ENCODE measurements at regions not wholly inside any gene's neighbourhood (a gene's known extent, or its start where the extent isn't known, plus 50 kb on each side); places are given as distances from the start of the nearest gene placed in this dataset.

GRCh38 chr12:78559886-78560285 is 304.7 kb upstream of the SYT1 start:
- no peak overlapping the region for H3K27ac ChIP-seq
- no peak for TF ChIP-seq CTCF (IDR thresholded peaks at IDR 0.05)

GRCh38 chr12:78560633-78561032 is 303.9 kb upstream of the SYT1 start:
- Histone ChIP-seq H3K4me2 (ENCODE audit: low read length) (no peak overlapping the region), H3K9me3 (ENCODE audit: control insufficient read depth, low read length) (no peaks in the 10 kb centered on the region), H3K9ac (no peak overlapping the region), H3K4me3 (ENCODE audit: low read depth, low read length) (no peak overlapping the region), H2AFZ (no peak overlapping the region), H3K27me3 (ENCODE audit: control insufficient read depth, insufficient read depth, low read length) (no peaks in the 10 kb centered on the region), H3K79me2 (no peaks in the 10 kb centered on the region), H3K27ac (no peak overlapping the region), H3K4me1 (no peaks in the 10 kb centered on the region), H3K36me3 (ENCODE audit: control insufficient read depth, insufficient read depth, low read length) (no peaks in the 10 kb centered on the region)
- TF ChIP-seq CTCF (IDR thresholded peaks at IDR 0.05), result no peak

More at GRCh38 chr12:78559886-78560285, 304.7 kb upstream of the SYT1 start:
- Histone ChIP-seq H3K9ac (no peak overlapping the region), H3K4me3 (ENCODE audit: low read depth, low read length) (no peak overlapping the region), H3K9me3 (ENCODE audit: control insufficient read depth, low read length) (no peaks in the 10 kb centered on the region), H3K4me2 (ENCODE audit: low read length) (no peak overlapping the region), H3K79me2 (no peaks in the 10 kb centered on the region), H2AFZ (no peak overlapping the region), H3K4me1 (no peaks in the 10 kb centered on the region), H3K27me3 (ENCODE audit: control insufficient read depth, insufficient read depth, low read length) (no peaks in the 10 kb centered on the region), H3K36me3 (ENCODE audit: control insufficient read depth, insufficient read depth, low read length) (no peaks in the 10 kb centered on the region)

- no peaks in the 10 kb centered on the region for H3K27me3 ChIP-seq (ENCODE audit: control insufficient read depth, insufficient read depth, low read length)
- H3K36me3 ChIP-seq (ENCODE audit: control insufficient read depth, insufficient read depth, low read length), result no peaks in the 10 kb centered on the region
- H3K4me2 ChIP-seq (ENCODE audit: low read length), result no peak overlapping the region
- H2AFZ ChIP-seq, result no peak overlapping the region
- no peaks in the 10 kb centered on the region for H3K4me1 ChIP-seq
- H3K9me3 ChIP-seq (ENCODE audit: control insufficient read depth, low read length), result no peaks in the 10 kb centered on the region
- no peaks in the 10 kb centered on the region for H3K79me2 ChIP-seq
- no peak overlapping the region for H3K9ac ChIP-seq
- H3K27ac ChIP-seq, result no peak overlapping the region
- H3K4me3 ChIP-seq (ENCODE audit: low read depth, low read length), result no peak overlapping the region
- TF ChIP-seq CTCF (IDR thresholded peaks at IDR 0.05), result no peak
Measured at GRCh38 chr12:78562368-78563205, 302.0 kb upstream of the SYT1 start.

- Histone ChIP-seq H3K79me2 (no peaks in the 10 kb centered on the region), H3K4me1 (no peaks in the 10 kb centered on the region), H3K36me3 (ENCODE audit: control insufficient read depth, insufficient read depth, low read length) (no peaks in the 10 kb centered on the region), H3K27me3 (ENCODE audit: control insufficient read depth, insufficient read depth, low read length) (no peaks in the 10 kb centered on the region), H3K9me3 (ENCODE audit: control insufficient read depth, low read length) (no peaks in the 10 kb centered on the region), H3K27ac (no peak overlapping the region), H3K4me3 (ENCODE audit: low read depth, low read length) (no peak overlapping the region), H3K9ac (no peak overlapping the region), H3K4me2 (ENCODE audit: low read length) (no peak overlapping the region), H2AFZ (no peak overlapping the region)
- no peak for TF ChIP-seq CTCF (IDR thresholded peaks at IDR 0.05)
Measured at GRCh38 chr12:78563826-78564225, 300.7 kb upstream of the SYT1 start.

- Histone ChIP-seq H3K4me3 (ENCODE audit: low read depth, low read length) (no peak overlapping the region), H3K27me3 (ENCODE audit: control insufficient read depth, insufficient read depth, low read length) (no peaks in the 10 kb centered on the region), H3K27ac (no peak overlapping the region), H3K4me2 (ENCODE audit: low read length) (no peak overlapping the region), H2AFZ (no peak overlapping the region), H3K79me2 (no peaks in the 10 kb centered on the region), H3K36me3 (ENCODE audit: control insufficient read depth, insufficient read depth, low read length) (no peaks in the 10 kb centered on the region), H3K9me3 (ENCODE audit: control insufficient read depth, low read length) (no peaks in the 10 kb centered on the region), H3K4me1 (no peaks in the 10 kb centered on the region), H3K9ac (no peak overlapping the region)
- no peak for TF ChIP-seq CTCF (IDR thresholded peaks at IDR 0.05)
Measured at GRCh38 chr12:78566456-78566855, 298.1 kb upstream of the SYT1 start.

All from parathyroid adenoma (tissue), 2 donors.